Thyroid gland (tissue), 4 donors: ENCODE measurements at regions not wholly inside any gene's neighbourhood (a gene's known extent, or its start where the extent isn't known, plus 50 kb on each side); places are given as distances from the start of the nearest gene placed in this dataset.
"Not testable (repeated sequence)": the region's sequence is repeated elsewhere in the genome, so short reads cannot be mapped to it uniquely, and the experiment has no call there.

ENCODE experiments used
- DNase-seq, 2 donors: peaks; one replicate each; pipeline ENCODE4 v3.0.0-alpha.2; 2019
- H3K27ac ChIP-seq, 3 donors: fragments of 200-600 bp; sonication (generic); 1 replicate in 2 of 3; 2 replicates in 1 of 3; pipeline ENCODE4 v1.5.1; 2016 to 2019; ENCODE audit warnings: mild to moderate bottlenecking in 1 of 3, moderate library complexity in 1 of 3
- H3K27me3 ChIP-seq: fragments of 200-600 bp; sonication (generic); one replicate; pipeline ENCODE4 v1.5.1; 2019
- H3K36me3 ChIP-seq, 2 donors: fragments of 200-600 bp; sonication (generic); one replicate each; pipeline ENCODE4 v1.5.1; 2016 to 2019
- H3K4me1 ChIP-seq, 2 donors: fragments of 200-600 bp; sonication (generic); one replicate each; pipeline ENCODE4 v1.5.1; 2017 to 2019
- H3K4me3 ChIP-seq, 3 donors: fragments of 200-600 bp; sonication (generic); replicated peaks in 1 of 3; 1 replicate in 2 of 3; 2 replicates in 1 of 3; pipeline ENCODE4 v1.5.1; 2016; ENCODE audit warnings: mild to moderate bottlenecking in 1 of 3
- H3K9me3 ChIP-seq: fragments of 200-600 bp; sonication (generic); one replicate; pipeline ENCODE4 v1.5.1; 2017
- CTCF ChIP-seq, 6 experiments: fragments of 200-600 bp in 3 of 6; fragments of 450-650 bp in 3 of 6; sonication (generic) in 3 of 6; IDR thresholded peaks; one replicate each; pipeline ENCODE4 v1.5.1; 2016 to 2019; ENCODE audit warnings: antibody characterized with exemption in 6 of 6, mild to moderate bottlenecking in 2 of 6, inconsistent platforms in 1 of 6, moderate library complexity in 1 of 6
- POLR2A ChIP-seq, 2 donors: fragments of 450-650 bp; IDR thresholded peaks; one replicate each; pipeline ENCODE4 v1.6.1; 2017; ENCODE audit warnings: antibody characterized with exemption in 2 of 2, mild to moderate bottlenecking in 2 of 2, moderate library complexity in 1 of 2
- WGBS, 2 donors: methylation state at CpG; one replicate each; pipeline ENCODE4 v1.1.5; 2017; 5-methylcytosine and 5-hydroxymethylcytosine counted together
- intact Hi-C: fragments of 100-400 bp; cut with DNase I; formaldehyde crosslinking; loops from one replicate; pipeline ENCODE4 v1.15.1; 2023

DNA sequence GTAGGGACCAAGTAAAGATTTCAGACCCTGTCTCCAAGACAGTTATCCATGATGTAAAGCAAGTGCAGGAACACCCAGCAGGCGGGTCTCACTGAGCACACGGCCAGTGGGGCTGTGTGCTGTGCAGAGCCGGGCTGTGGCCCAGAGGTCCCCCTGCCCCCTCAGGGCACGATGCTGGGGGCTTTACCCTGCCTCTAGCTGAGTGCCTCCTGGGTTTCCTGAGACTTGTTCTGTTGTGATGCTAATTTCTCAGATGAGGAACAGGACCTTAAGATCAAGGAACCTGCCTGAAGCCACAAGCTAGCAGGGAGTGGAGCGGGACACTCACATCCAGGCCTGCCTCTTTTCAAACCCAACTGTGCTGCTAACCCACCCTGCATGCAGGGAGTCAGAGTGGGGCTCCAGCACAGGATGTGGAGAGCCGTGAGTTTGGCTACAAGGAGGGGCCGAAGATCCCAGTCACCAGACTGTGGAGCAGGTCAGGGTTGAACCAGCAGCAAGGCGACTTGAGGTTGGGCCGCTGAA, 76.1 kb upstream of the LYZL2 start:
- intact Hi-C loops, result no loop called here
- no peaks in the 10 kb centered on the region for H3K4me1 ChIP-seq
- no peaks in the 10 kb centered on the region for H3K27me3 ChIP-seq
- no peaks in the 10 kb centered on the region for H3K36me3 ChIP-seq
- no peak for DNase-seq
- H3K9me3 ChIP-seq, result no peaks in the 10 kb centered on the region
- TF ChIP-seq POLR2A (IDR thresholded peaks at IDR 0.05) (no peak), CTCF (IDR thresholded peaks at IDR 0.05) (no peak)
- no peak overlapping the region for H3K27ac ChIP-seq
- no peak overlapping the region for H3K4me3 ChIP-seq
- WGBS, 2 donors, result 67 to 82% methylated on average over 7 to 9 of the region's 9 CpGs

DNA sequence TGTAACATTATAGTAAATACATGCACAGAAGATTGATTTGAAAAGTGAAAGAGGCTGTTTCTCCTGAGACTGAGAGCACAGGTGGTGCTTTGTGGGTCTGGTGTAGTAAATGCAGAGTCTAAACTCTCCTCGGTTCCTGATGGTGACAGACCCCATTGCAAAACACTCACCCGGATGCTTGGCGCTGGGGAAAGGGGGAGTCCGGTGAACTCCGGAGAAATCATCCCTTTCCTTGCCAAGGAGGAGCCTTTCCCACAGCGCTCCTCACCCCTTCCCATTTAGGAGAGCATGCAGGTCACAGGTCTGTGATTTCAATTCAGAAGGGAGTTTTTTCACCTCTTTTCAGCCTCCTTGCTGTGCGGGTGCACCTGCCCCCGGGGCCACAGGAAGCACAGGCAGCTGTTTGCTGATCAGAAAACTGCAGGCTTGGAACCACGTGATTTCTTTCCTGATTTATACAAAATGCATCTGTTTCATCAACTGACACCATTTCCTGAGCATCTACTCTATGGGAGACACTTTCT, 75.6 kb upstream of the LYZL2 start:
- H3K36me3 ChIP-seq, result no peaks in the 10 kb centered on the region
- no peaks in the 10 kb centered on the region for H3K4me1 ChIP-seq
- DNase-seq, result no peak
- no peak overlapping the region for H3K4me3 ChIP-seq
- H3K9me3 ChIP-seq, result no peaks in the 10 kb centered on the region
- H3K27ac ChIP-seq, result no peak overlapping the region
- H3K27me3 ChIP-seq, result no peaks in the 10 kb centered on the region
- TF ChIP-seq POLR2A (IDR thresholded peaks at IDR 0.05), result no peak
- WGBS, 2 donors, result 30 to 42% methylated on average over 9 of the region's 9 CpGs
- intact Hi-C loops, result no loop called here

- H3K4me1 ChIP-seq, DNase-seq, H3K36me3 ChIP-seq, H3K27me3 ChIP-seq, H3K9me3 ChIP-seq, H3K4me3 ChIP-seq, H3K27ac ChIP-seq, intact Hi-C loops: not testable (repeated sequence)
- WGBS, 2 donors, result 65 to 84% methylated on average over 7 to 13 of the region's 14 CpGs
Observed at GRCh38 chr10:30704601-30705100, 75.1 kb upstream of the LYZL2 start.

DNA sequence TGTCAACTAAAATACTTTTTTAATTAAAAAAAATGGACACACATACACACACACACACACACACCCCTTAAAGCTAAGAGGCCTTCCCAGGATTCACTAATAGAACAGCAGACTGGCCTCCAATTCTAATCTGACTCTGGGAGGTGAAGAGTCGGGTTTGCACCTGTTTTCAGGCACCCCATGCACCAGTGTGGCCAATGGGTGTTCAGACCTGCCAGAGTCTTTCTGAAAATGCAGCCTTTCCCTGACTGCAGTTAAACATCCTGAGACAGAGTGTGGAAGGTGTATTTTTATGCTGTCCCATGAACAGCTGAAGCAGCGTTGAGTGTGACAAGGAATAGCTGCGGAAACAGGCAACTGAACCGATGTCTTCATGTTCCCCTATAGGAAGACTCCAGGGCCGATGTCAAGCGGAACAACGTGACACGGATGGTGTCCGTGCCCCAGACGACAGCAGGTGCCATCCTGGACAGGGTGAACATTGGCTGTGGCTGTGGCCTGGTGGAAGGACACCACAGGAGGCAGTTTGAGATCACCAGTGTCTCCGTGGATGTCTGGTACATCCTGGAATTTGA, 74.6 kb upstream of the LYZL2 start:
- Histone ChIP-seq H3K36me3 (no peaks in the 10 kb centered on the region), H3K4me1 (no peaks in the 10 kb centered on the region), H3K27ac (no peak overlapping the region), H3K4me3 (no peak overlapping the region), H3K9me3 (no peaks in the 10 kb centered on the region), H3K27me3 (no peaks in the 10 kb centered on the region)
- intact Hi-C loops, result no loop called here
- DNase-seq, result no peak
- TF ChIP-seq CTCF (IDR thresholded peaks at IDR 0.05), result no peak
- TF ChIP-seq POLR2A (IDR thresholded peaks at IDR 0.05), result no peak
- WGBS, 2 donors, result 86 to 88% methylated on average over 10 to 11 of the region's 11 CpGs

GRCh38 chr10:30703446-30703845, 73.9 kb upstream of the LYZL2 start:
- H3K4me3 ChIP-seq, H3K36me3 ChIP-seq, H3K4me1 ChIP-seq, H3K27me3 ChIP-seq, DNase-seq, intact Hi-C loops, H3K27ac ChIP-seq, H3K9me3 ChIP-seq: not testable (repeated sequence)
- WGBS, 2 donors, result 80 to 87% methylated on average over 7 of the region's 7 CpGs

DNA sequence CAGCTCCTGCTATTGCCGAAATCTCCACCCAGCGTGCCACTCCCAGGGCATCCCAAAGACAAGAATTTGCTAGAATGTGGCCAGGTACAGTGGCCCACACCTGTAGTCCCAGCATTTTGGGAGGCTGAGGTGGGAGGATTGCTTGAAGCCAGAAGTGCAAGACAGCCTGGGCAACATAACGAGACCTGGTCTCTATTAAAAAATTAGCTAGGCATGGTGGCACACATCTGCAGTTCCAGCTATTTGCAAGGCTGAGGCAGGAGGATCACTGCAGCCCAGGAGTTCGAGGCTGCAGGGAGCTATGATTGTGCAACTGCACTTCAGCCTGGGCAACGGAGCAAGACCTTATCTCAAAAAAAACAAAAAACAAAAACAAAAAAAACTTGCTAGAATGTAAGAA, 73.3 kb upstream of the LYZL2 start:
- TF ChIP-seq POLR2A (IDR thresholded peaks at IDR 0.05), result no peak
- TF ChIP-seq CTCF (IDR thresholded peaks at IDR 0.05), result no peak
- Histone ChIP-seq H3K9me3 (no peaks in the 10 kb centered on the region), H3K27ac (no peak overlapping the region), H3K4me3 (no peak overlapping the region), H3K27me3 (no peaks in the 10 kb centered on the region), H3K4me1 (no peaks in the 10 kb centered on the region), H3K36me3 (no peaks in the 10 kb centered on the region)
- 70 to 71% methylated on average over 5 of the region's 5 CpGs for WGBS, 2 donors
- intact Hi-C loops, result no loop called here
- DNase-seq, result no peak
